ENCODE measurements at regions not wholly inside any gene's neighbourhood (a gene's known extent, or its start where the extent isn't known, plus 50 kb on each side); places are given as distances from the start of the nearest gene placed in this dataset.

DNA sequence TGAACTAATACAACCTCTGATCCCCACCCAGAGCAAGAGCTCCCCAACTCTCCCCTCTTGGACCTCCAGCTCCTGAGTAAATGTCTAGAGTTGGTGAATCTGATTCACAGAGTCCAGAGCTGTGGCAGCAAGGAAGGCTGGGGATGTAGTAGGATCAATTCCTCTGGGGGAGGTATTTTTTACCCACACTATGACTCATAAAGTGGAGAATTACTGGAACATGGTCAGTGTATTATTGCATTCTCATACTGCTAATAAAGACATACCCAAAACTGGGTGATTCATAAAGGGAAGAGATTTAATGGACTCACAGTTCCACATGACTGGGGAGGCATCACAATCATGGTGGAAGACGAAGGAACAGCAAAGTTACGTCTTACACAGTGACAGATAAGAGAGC, 496.7 kb downstream of the EFNB2 start:
- Histone ChIP-seq H3K36me3 (replicated peaks; ENCODE audit: low read depth, low read length) (no peaks in the 10 kb centered on the region), H3K27me3 (ENCODE audit: low read depth, low read length) (no peaks in the 10 kb centered on the region), H3K9me3 (ENCODE audit: insufficient read depth, low read length) (no peaks in the 10 kb centered on the region), H3K4me2 (ENCODE audit: low read length) (no peak overlapping the region), H3K79me2 (ENCODE audit: low read length) (no peaks in the 10 kb centered on the region), H4K20me1 (ENCODE audit: insufficient read depth, low read length) (no peaks in the 10 kb centered on the region), H3K27ac (ENCODE audit: low read length) (no peak overlapping the region), H3K4me3 (ENCODE audit: low read length) (no peak overlapping the region), H3K4me1 (ENCODE audit: low read length) (no peaks in the 10 kb centered on the region), H2AFZ (ENCODE audit: low read depth, low read length) (no peak overlapping the region), H3K9ac (ENCODE audit: low read length) (no peak overlapping the region)
- TF ChIP-seq, protein P1, sequence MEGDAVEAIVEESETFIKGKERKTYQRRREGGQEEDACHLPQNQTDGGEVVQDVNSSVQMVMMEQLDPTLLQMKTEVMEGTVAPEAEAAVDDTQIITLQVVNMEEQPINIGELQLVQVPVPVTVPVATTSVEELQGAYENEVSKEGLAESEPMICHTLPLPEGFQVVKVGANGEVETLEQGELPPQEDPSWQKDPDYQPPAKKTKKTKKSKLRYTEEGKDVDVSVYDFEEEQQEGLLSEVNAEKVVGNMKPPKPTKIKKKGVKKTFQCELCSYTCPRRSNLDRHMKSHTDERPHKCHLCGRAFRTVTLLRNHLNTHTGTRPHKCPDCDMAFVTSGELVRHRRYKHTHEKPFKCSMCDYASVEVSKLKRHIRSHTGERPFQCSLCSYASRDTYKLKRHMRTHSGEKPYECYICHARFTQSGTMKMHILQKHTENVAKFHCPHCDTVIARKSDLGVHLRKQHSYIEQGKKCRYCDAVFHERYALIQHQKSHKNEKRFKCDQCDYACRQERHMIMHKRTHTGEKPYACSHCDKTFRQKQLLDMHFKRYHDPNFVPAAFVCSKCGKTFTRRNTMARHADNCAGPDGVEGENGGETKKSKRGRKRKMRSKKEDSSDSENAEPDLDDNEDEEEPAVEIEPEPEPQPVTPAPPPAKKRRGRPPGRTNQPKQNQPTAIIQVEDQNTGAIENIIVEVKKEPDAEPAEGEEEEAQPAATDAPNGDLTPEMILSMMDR (IDR thresholded peaks at IDR 0.05; ENCODE audit: low read depth, low read length): no peak
- no peak for TF ChIP-seq EZH2phosphoT487 (IDR thresholded peaks at IDR 0.05; ENCODE audit: low read depth)

DNA sequence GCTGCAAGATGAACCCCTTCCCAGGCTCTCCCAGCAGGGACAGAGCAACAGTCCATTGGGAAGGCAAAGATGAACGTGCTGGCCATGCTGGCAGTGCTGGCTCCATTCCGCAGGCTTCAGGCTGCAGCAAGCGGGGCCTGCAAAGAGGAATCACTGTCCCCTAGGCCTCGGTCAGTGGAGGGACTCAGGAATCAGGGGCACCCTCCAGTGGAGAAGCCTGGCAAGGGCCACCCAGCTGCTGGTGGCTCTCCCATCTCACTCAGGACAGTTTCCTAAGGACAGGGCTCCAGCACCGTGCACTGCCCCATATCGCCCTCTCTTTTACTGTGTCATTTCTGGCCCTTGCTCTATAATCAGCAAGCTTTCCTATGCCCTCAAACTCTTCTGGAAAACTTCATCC, 498.6 kb downstream of the EFNB2 start:
- Histone ChIP-seq H3K9ac (ENCODE audit: low read length) (no peak overlapping the region), H3K79me2 (ENCODE audit: low read length) (no peaks in the 10 kb centered on the region), H3K27ac (ENCODE audit: low read length) (no peak overlapping the region), H3K9me3 (ENCODE audit: insufficient read depth, low read length) (no peaks in the 10 kb centered on the region), H3K4me1 (ENCODE audit: low read length) (no peaks in the 10 kb centered on the region), H3K27me3 (ENCODE audit: low read depth, low read length) (no peaks in the 10 kb centered on the region), H3K36me3 (replicated peaks; ENCODE audit: low read depth, low read length) (no peaks in the 10 kb centered on the region), H3K4me3 (ENCODE audit: low read length) (no peak overlapping the region), H4K20me1 (ENCODE audit: insufficient read depth, low read length) (no peaks in the 10 kb centered on the region), H2AFZ (ENCODE audit: low read depth, low read length) (no peak overlapping the region), H3K4me2 (ENCODE audit: low read length) (no peak overlapping the region)
- TF ChIP-seq, protein P1 (IDR thresholded peaks at IDR 0.05; ENCODE audit: low read depth, low read length): 0 out of 2 replicates have a peak, but pooled peaks have one; percentile 4
- no peak for TF ChIP-seq EZH2phosphoT487 (IDR thresholded peaks at IDR 0.05; ENCODE audit: low read depth)

DNA sequence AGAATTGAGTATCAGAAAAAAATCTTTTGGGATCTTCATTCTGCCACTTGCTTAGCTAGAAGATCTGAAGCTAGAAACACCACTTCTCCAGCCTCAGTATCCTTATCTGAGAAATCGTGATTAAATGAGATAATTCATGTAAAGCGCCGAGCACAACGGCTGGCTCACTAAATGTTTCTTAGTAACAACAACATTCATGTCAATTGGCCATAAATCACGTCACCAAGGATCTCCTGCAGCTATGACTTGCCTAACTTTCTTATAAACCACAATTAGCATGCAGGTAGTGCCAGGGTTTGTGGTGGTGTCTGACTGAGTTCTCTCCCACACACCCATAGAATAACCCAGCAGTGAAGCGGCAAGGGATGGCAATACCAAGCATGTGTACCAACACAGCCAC, 501.3 kb downstream of the EFNB2 start:
- Histone ChIP-seq H3K9me3 (ENCODE audit: insufficient read depth, low read length) (no peaks in the 10 kb centered on the region; the same call in 1 of the 2 replicates), H4K20me1 (ENCODE audit: insufficient read depth, low read length) (no peaks in the 10 kb centered on the region), H3K79me2 (ENCODE audit: low read length) (no peaks in the 10 kb centered on the region), H3K4me2 (ENCODE audit: low read length) (no peak overlapping the region), H3K4me1 (ENCODE audit: low read length) (no peaks in the 10 kb centered on the region), H3K9ac (ENCODE audit: low read length) (no peak overlapping the region), H3K27me3 (ENCODE audit: low read depth, low read length) (no peaks in the 10 kb centered on the region), H3K4me3 (ENCODE audit: low read length) (no peak overlapping the region), H3K36me3 (replicated peaks; ENCODE audit: low read depth, low read length) (no peaks in the 10 kb centered on the region), H3K27ac (ENCODE audit: low read length) (no peak overlapping the region), H2AFZ (ENCODE audit: low read depth, low read length) (no peak overlapping the region)
- TF ChIP-seq EZH2phosphoT487 (IDR thresholded peaks at IDR 0.05; ENCODE audit: low read depth): no peak
- TF ChIP-seq, protein P1 (IDR thresholded peaks at IDR 0.05; ENCODE audit: low read depth, low read length): no peak

DNA sequence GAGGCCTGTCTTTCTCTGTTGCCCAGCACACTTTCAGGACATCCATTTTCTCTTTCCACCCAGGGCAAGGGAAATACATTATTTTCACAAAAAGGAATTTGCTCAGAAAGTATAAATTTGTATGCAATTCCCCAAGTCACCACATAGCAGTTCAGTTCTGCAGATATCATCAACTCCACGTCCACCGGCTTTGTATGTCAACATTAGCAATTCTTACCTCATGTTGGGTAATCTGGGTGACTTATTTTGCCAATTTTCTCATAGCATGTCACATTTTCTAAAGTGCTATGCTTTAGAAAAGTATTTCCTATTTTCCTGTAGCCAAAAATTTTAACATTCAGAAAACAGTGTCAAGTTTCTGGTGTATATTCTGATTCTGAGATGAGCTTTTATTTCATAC, 501.8 kb downstream of the EFNB2 start:
- Histone ChIP-seq H3K27ac (ENCODE audit: low read length) (no peak overlapping the region), H3K4me3 (ENCODE audit: low read length) (no peak overlapping the region), H2AFZ (ENCODE audit: low read depth, low read length) (no peak overlapping the region), H3K9me3 (ENCODE audit: insufficient read depth, low read length) (no peaks in the 10 kb centered on the region; the same call in 1 of the 2 replicates), H3K36me3 (replicated peaks; ENCODE audit: low read depth, low read length) (no peaks in the 10 kb centered on the region), H3K4me1 (ENCODE audit: low read length) (no peaks in the 10 kb centered on the region), H3K4me2 (ENCODE audit: low read length) (no peak overlapping the region), H3K79me2 (ENCODE audit: low read length) (no peaks in the 10 kb centered on the region), H3K9ac (ENCODE audit: low read length) (no peak overlapping the region), H4K20me1 (ENCODE audit: insufficient read depth, low read length) (no peaks in the 10 kb centered on the region), H3K27me3 (ENCODE audit: low read depth, low read length) (no peaks in the 10 kb centered on the region)
- TF ChIP-seq, protein P1 (IDR thresholded peaks at IDR 0.05; ENCODE audit: low read depth, low read length): no peak
- no peak for TF ChIP-seq EZH2phosphoT487 (IDR thresholded peaks at IDR 0.05; ENCODE audit: low read depth)

All from OCI-LY3 (cell line).